NCI-H446 (cell line): ENCODE measurements at regions not wholly inside any gene's neighbourhood (a gene's known extent, or its start where the extent isn't known, plus 50 kb on each side); places are given as distances from the start of the nearest gene placed in this dataset.

ENCODE experiments used
- DNase-seq, 2 experiments: peaks; one replicate each; lab custom pipeline; 2025; lab: John Stamatoyannopoulos, UW

DNA sequence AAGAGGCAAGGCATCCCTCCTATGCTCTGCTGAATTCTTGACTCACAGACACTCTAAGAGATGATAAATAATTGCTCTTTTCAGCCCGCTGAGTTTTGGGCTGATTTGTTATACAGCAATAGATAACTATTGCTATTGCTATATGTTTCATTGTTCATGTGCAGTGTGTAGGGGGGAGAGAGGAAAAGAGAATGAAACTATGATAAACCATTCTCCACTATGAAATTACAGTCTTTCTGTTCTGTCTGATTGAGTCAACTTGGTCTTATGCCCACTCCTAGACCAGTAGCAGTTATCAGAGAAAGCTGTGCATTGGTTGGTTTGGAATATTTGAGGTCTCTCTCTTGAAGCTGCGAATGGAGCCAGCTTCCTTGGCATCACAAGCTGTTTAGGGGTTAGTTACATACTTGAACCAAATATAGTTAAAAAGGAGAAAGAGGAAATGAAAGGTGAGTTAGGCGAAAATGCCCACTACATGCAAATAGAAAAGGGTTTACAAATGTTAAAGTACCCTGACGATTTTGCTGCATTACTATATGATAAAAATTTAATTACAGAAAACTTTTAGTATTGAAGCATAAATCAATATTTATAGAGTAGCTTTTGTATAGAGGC, 136.3 kb upstream of the ACTBL2 start:
- no peak for DNase-seq

DNA sequence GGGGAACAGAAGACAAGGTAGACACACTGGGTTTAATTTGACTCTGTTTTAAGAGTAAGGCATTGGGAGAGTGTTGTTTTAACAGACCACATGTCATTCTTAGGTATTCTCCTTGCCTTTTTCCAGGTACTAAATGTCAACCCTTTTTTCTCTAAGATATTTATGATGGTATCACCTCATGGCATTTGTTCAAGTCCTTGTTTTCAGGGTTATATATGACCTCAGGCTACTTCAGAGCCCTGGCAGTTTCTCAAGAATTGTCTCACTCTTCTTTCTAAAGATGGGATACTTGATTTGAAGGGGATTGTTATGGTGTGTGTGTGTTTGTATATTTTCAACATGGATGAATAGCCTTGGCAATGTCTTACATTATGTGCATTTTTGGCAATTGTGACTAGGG, 131.1 kb upstream of the ACTBL2 start:
- DNase-seq, result no peak

DNA sequence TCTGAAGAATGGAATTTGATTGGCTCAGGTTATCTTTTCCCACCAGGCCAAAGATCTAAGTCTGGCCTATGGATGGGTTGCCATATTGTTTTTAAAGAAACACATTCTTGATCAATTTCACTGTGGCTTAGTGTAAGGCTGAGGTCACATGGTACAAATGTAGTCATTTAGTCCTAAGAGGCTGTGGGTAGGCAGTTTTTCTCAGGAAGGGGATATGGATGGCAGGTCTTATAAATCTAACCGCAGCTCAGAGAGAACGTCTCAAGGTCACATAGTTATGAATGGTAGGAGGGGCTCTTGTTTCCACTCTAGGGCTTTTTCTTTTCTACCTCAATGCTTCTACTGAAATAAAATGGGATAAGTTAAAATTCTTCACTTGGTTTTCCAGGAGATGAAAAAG, 128.6 kb upstream of the ACTBL2 start:
- DNase-seq, result no peak

DNA sequence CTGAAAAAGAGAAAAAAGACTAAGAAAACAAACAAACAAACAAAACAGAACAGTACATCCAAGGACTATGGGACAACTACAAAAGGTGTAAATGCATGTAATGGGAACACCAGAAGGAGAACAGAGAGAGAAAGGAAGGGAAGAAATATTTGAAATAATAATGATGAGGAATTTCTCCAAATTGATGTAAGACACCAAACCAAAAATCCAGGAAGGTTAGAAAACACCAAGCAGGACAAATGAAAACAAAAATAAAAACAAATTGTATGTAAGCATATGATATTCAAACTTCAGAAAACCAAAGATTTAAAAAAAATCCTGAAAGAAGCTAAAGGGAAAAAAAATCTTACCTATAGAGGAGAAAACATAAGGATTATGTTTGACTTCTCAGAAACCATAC, 125.9 kb upstream of the ACTBL2 start:
- no peak for DNase-seq

DNA sequence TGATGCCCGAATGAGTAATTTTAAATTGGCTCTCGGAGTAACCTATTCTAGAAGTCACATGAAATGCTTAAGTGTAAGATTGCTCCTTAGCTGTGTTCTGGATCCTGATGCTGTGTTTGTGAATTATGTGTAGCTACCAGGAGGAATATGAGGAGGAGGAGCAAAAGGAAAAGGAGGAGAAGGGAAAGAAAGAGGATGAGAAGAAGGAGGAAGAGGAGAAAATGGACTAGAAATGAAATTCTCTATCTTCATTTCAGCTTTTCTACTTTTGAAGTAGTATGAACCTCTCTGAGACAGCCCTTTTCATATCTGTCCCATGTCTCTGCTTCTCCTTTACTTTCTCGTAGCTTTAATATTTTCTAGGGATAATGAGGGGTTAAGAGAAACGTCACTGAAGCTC, 119.4 kb upstream of the ACTBL2 start:
- DNase-seq, result no peak

DNA sequence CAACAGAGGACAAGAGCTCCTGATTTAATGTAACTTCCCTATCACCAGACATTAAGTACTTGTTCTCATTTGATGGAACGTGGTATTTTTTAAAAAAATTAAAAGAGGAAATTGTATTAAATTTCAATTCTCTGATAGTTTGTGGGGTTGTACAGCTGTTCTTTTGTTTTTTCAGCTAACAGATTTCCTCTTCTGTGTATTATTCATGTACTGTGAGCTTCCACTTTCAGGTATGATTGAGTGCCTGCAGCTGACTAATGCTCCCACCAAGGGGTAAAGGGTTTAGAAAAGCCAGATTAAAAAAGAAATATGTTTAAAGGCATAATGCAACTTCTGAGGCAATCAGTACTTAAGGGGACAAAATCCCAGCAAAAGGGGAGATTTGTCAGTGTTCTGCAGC, 117.7 kb upstream of the ACTBL2 start:
- DNase-seq, result no peak

DNA sequence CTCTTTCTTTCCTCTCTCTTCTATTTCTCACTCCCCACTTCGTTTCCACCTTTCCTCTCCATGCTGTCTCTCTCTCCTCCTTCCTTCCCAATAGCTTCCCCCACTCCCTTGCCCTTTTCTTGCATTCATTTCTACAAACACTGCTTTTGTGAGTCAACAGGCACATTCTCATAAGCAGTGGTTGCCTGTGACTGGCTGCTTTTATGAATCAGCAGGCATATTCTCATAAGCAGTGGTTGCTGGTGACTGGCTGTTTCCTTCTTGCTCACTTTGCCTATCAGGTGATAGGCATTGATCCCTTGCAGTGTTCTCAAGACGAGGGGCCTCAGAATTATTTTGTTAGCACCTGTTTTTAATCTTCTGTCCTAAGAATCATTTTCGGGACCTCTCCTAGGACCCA, 116.1 kb upstream of the ACTBL2 start:
- DNase-seq, result no peak

DNA sequence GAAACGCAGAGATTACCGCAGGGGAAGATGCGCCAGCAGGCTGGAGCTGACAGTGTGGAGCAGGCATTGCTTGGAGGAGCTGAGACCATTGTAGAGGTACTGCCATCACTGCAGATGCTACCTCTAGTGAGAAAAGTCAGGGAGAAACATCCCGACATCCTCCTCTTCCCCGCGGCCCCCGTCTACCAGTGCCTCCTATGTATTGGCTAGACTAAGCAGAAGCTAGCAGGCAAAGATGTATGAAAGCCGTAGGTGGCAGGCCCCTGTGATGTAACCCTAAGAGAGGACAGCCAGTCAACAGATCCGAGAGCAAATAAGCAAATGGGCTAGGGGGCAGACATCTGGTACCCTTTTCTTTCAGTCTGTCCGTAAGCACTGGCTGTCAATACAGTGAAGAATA, 115.5 kb upstream of the ACTBL2 start:
- no peak for DNase-seq

DNA sequence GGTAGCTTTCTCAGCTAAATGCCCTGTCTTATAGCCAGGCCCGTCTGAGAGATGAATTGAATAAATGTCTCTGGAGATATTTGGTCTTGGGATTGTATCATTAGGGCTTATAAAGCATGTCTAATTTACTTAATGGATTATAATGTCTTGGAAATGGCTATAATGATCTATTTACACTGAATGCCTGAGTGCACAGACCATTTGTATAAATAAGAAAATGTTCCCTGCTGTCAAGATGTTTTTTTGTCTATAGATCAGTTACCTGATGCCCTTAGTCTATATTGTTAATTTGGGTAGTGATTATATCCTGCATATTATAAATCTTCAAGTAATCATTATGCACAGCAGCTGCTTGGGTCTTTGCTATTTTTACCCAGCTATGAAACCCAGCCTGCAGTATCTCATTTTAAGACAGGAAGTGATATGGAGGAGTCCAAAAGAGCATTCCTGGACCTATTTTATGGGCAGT, 112.9 kb upstream of the ACTBL2 start:
- DNase-seq, result no peak

DNA sequence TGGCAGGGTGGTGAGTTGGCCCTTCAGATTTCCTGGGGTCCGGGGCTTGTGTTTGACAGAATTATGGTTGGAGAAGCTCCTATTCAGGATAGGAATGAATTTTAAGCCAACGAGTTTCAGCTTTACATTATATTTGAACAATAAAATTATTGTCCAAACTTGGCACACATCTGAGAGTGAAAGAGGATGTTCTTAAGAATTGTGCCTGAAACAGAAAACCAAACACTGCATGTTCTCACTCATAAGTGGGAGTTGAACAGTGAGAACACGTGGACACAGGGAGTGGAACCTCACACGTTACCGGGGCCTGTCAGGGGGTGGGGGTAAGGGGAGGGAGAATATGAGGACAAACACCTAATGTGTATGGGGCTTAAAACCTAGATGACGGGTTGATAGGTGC, 111.8 kb upstream of the ACTBL2 start:
- no peak for DNase-seq

DNA sequence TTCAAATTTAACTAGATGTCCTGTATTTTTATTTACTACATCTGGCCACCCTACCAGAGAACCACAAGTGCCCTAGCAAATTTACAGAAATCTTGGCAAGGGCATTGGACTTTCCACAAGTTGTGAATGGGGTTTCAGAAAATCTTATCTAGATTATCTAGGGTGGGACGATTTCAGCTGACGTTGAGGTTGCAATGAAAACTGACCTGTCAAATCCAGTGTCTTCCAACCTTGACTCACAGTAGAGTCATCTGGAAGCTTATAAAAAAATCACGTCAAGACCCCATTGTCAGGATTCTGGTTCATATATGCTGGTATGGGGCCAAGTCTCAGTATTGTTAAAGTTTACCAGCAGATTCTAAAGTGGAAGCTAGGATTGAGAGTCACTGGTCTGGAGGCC, 109.6 kb upstream of the ACTBL2 start:
- DNase-seq, result no peak

DNA sequence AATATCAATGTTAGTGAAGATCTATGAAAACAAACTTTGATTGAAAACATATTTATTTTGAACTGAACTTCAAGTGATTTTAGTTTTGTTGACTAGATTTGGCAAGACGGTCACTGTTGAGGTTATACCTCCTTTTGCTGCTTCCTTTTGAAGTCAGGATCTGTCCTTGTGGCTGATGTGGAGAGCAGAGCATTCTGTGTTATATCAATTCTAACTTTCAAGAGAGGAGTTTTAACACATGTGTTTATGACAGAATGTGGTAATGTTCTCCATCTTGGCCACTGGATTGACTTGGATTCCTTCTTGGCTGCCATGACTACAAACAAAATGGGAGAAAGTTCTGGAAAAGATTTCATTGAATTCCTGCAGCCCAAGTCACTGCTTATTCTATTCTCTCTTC, 104.0 kb upstream of the ACTBL2 start:
- no peak for DNase-seq

DNA sequence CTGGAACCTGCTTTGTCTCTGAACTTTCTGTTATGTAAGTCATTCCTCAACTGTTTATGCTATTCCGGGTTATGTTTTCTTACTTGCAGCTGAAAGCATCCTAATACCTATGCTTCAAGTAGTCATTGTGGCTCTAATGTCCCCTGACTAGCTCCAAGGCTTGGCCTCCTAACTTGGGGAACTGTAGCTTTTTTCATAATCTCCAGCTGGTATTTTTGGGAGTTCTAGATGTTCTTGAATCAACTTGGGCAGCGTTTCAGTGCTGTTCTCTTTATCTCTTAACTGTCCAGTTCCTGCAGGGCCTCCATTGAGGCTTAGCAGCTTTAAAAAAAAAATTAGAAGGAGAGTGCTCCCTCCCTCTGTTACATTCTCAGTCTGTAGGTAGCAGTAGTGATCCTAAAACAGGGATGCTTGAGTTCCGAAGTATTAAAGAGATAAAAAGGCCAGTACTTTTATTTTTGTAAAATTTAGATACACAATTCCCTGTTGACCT, 100.0 kb upstream of the ACTBL2 start:
- no peak for DNase-seq

DNA sequence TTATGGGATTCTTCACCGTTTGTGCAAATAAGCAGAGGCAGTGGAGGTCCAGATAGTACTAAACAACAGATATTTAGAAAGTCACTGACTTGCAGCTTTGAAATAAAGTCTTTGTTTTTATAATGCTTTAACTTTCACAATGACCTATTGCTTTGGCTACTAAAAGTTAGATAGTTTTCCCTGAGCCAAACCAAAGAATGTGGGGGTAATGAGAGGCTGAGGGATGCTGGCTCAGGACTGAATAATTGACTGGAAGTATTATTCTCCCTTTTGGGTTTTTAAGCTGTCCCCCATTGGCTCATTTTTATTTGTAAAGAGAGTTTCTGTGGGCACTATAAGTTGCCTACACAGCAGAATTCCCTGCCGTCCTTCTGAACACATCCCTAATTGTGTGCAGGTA, 99.2 kb upstream of the ACTBL2 start:
- no peak for DNase-seq

DNA sequence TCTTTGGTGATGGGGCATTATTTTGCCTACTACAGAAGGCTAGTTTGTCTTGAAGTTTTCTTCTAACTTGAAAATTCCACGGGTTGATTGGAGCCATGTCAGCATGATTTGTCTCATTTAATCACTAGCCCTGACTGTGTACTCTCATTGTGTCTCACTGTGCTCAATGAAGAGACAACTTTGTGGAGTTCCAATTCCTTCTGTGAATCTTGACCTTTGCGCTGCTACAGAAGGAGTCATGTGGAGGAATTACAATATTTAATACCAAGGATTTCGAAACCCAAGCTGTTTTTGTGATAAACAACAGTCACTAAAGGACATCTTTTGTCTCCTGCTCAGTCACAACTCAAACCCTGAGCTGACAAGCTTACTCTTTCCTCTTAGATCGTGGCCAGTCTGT, 98.6 kb upstream of the ACTBL2 start:
- no peak for DNase-seq

DNA sequence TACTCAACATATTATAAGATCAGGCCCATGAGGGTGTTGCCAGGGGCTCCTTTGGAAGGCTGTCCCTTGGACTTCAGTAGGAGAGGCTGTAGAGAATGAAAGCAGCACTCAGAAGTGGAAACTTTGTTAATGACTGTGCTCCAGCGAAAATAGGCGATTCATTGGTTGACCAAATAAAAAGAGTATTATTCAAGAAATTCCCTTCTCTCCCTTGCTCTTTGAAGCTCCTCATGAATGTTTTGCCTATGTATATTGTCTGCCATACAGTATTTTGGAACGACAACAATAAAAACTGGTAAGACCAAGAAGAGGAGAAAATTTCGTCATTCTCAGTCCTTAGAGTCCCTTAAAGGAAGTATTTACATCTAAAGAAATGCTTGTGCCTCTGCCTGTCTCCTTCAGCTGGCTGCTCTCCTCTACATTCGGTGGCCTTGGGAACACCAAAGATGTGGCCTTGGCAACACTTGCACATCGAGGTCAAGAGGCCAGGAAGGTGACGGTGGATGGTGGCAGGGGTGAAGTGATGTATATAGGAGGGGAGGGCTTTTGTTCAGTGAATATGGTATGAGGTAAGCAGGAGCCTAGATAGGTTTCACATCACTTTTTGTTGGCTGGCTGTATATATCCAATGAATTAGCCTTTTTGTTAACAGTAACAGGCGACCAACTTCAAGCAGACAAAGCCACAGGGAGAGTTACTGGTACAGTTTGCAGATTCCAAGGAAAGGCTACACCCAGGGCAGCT, 95.0 kb upstream of the ACTBL2 start:
- DNase-seq, result no peak

DNA sequence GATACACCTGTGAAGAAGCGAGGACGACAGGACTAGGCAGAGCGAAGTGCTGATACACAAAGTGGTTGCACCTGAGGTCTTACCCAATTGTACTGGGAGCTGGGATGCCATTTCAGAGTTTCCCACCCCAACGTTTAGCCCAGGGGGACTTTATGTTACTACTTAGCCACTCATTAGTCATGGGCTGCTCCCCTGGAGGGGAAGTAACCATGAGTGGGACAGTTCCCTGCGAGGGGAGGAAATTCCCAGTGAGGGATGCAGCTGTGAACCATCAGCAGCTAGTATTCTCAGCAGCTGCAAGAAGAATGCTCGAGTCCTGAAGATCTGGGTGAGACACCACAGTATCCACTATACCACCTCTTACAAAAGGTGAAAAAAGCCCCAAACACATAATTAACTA, 93.7 kb upstream of the ACTBL2 start:
- DNase-seq, result no peak

DNA sequence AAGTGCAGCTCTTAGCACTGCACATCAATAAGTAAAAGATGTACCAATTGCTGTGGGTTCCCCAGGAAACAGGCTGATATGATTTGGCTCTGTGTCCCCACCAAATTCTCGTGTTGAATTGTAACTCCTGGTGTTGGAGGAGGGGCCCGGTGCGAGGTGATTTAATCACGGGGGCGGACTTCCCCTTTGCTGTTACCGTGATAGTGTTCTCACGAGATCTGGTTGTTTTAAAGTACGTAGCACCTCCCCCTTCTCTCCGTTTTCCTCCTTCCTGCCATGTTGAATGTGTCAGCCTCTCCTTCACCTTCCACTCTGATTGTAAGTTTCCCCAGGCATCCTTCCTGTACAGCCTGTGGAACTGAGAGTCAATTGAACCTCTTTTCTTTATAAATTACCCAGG, 93.2 kb upstream of the ACTBL2 start:
- DNase-seq, result no peak

DNA sequence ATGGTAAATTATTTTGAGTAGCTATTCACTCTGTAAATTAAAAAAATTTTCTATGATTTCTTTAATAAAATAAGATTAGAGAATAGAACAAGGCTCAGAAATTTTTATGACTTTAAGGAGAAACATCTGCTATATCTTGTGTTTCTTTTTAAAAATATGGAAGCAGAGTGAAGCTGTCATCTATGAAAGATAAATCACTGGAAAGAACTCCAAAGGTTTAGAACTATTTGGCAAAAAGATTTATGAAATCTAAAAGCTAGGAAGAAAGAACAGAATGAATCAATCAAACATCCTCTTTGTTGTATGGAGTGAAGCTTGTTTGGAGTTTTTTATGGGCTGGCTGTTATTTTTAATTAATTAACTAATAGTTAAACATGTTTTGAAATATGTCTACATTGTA, 89.8 kb upstream of the ACTBL2 start:
- DNase-seq, result no peak

DNA sequence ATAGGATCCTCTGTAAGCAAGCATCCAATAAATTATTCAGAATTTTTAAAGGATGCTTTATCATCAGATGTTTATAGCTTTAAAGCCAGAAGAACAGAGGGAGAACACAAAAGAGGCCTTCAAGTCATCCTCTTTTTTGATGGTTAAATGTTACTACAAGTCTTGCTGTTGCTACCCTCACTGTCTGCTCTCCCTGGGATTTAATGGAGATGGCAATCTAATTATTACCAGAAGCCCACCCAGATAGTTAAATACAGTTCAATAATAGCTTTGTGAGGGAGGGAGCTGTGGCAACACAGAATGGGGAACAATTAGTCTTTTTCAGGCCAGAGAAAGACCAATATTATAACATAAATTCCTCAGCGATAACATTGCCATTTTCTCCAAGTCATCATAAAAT, 87.0 kb upstream of the ACTBL2 start:
- no peak for DNase-seq

DNA sequence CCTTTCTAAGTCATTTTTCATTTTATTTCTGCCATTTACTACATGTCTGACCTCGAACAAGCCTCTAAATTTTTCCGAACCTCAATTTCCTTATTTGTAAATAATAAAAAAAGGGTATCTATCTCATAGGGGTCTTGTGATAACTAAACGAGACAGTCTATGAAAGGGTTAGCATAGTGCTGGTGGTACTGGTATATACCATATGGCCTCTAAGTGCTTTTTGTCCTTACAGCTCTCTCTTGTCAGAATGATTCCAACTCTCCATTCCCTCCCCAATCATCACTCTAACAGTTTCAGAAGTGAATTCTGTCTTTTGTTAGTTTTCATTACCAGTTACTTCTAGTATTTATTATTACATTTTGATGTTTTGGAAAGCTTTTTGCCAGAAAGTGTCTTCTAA, 85.5 kb upstream of the ACTBL2 start:
- DNase-seq, result no peak

DNA sequence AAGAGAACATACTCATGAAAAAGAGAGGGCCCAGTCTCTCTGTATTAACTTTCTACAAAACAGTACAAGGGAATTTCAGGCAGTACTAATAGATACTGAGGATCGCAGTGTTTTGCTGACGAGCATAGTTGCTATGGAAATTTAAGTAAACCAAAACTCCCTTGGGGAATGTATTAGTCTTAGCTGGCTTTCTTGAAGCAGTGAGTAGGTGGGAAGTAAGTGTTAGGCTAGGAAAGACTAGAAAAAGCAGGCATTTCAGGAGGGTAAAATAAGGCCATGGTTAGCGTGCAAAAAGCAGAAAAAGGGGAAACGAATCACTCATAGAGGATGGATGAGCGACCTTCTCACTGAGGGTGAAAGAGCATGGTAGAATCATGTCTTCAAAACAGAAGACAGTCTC, 84.3 kb upstream of the ACTBL2 start:
- DNase-seq, result no peak

DNA sequence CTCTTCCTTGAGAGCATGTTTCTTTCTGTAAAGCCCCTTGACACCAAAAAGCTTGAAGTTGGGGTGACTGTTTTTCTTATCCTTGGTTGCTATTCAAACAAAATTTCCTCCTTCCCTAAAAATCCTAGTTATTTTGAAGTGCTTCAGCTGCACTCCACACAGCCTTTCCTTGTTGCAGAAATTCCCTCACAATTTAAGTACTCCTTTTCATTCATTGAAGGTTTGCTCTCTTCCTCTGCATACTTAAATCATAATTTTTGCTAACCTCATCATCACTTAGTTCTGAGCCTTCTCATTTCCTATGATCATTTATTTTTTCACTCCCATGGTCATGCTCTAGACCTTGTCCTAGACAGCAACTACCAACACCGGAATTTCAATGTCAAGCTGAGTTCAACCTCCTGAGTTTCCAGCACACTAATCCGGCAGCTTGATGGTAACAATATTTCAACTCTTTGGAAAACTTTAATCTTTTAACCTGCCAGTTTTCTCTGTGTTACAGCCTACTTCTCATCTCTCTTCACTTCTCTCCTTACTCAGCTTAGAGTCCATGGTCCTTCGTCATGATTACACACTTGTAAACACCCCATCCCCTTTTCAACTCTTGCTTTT, 78.7 kb upstream of the ACTBL2 start:
- no peak for DNase-seq
